HG02610 (cell line): ENCODE measurements at regions not wholly inside any gene's neighbourhood (a gene's known extent, or its start where the extent isn't known, plus 50 kb on each side); places are given as distances from the start of the nearest gene placed in this dataset.

Experiments
- ATAC-seq: cut with Tn5 transposase; IDR thresholded peaks from one replicate; pipeline ENCODE4 v1.9.1; 2021; ENCODE audit warnings: mild to moderate bottlenecking, moderate library complexity; ENCODE audit not compliant: unreplicated experiment

DNA sequence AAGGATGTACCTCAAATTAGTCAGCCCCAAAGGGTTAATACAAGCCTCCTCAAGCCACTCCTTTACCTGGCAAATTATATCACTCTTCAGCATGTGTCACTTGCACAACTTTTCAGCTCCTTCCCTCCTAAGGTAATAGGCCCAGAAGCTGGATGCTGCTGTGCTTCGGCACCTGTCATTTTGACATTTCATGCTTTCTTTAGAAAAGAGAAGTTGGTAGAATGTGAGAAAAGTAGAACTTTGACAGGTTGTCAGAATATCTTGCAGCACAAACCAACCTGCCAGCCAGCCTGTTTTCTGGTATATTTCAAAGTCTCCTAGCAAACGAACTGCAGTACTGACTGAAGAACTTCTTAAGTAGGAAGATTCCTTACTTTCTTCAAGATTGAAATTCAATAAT is 2136.9 kb downstream of the MAT2B start:
- no peak for ATAC-seq

DNA sequence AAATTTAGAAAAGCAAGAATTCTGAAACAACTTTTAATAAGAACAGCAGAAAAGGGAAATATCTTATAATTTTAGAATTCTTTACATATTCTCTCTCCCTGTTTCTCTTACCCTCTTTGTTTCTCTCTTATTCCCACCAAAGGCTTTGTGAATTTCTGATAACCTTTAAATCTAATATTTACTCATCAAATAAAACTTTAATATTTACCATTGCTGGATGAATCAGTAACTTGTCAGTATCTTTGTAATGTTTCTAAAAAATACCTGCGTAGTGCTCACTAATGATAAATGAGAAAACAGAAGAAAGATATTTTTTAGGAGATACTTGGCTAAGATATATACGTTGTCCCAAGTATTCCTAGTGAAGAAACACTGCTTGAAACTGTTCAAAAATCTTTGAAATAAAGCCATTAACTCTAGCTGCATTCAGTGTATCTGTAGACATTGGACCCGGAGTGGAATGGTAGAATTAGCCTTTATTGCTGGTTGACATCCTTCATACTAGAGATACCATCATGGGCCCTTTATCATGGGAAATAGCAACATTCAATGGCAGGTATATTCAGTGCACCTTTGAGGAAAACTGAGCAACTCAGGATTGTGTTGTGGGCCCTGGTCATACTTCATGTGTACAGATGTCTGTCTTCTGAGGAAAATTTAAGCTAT is 2160.4 kb downstream of the MAT2B start:
- no peak for ATAC-seq

DNA sequence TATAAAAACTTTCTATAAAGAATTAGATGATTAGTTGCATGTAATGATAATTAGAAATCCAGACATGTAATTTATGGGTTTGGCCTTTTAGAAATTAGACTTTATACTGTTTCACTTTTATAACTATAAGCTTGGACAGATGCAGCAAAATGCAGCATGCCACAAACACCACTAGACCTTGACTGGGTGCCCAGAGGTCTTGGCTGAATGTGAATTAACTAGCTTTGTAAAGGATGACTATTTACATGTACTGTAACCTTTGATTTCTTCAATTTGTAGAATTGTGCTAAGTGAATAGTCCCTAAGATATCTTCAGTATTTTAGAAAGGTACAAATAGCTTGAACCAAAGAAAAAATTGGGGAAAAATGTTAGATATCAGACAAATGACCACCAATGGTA is 2168.1 kb downstream of the MAT2B start:
- ATAC-seq: no peak

DNA sequence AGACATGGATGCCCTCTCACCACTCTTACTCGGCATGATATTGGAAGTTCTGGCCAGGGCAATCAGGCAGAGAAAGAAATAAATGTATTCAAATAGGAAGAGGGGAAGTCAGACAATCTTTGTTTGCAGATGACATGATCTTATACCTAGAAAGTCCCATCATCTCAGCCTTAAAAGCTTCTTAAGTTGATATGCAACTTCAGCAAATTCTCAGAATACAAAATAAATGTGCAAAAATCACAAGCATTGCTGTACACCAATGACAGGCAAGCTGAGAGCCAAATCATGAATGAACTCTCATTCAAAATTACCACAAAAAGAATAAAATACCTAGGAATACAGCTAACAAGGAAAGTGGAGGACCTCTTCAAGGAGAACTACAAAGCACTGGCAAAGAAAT is 2190.4 kb downstream of the MAT2B start:
- ATAC-seq: no peak

DNA sequence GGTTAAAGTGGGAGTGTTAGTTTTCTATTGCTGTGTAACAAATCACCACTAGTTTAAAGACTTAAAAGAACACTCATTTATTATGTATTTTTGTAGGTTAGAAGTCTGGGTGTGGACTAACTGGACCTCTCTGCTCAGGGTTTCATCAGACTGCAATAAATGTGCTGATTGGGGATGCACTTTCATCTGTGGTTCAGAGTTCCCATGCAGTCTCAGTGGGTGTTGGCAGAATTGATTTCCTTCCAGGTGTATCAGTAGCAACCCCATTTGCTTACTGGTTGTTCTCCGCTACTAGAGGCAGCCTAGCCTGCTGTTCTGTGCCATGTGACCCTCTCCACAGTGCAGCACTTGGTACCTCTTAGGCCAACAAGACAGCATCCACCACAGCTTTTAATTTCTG is 2200.5 kb downstream of the MAT2B start:
- no peak for ATAC-seq

DNA sequence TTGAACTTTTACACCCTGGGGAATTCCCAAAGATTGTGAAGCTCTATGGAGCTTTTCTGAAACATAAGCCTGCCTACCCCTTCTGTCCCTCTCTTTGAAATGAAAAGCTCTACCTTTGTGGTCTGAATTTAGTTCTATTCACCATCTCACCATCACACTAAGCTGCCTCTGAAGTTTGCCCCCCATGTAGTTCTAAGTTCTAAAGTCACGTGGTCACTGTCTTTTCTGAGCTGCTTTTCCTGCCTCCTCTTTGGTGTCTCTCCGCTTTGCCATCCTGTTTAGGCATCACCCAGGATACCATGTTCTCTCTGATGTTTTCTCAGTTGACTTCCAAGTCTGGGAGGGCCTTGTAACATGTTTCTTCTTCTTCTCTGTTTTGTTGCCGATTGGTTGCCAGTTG is 2206.6 kb downstream of the MAT2B start:
- ATAC-seq: no peak

DNA sequence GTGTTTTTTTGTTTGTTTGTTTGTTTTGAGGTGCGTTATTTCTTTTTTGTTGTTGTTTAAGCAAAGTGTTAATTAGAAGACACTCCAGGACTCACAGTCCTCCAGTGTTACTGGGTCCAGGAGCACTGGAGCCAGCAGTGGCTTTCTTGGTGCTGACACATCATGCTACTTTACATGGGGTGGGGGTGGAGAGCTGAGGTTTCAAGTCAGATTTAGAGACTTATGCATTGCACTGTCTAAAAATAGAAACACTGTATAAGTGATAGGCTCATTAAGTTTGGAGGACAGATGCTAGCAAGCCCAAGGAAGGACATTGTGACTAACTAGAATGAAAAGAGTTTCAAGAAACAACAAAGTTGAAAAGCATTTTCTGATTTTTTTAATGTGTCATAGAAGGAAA is 2209.2 kb downstream of the MAT2B start:
- no peak for ATAC-seq

DNA sequence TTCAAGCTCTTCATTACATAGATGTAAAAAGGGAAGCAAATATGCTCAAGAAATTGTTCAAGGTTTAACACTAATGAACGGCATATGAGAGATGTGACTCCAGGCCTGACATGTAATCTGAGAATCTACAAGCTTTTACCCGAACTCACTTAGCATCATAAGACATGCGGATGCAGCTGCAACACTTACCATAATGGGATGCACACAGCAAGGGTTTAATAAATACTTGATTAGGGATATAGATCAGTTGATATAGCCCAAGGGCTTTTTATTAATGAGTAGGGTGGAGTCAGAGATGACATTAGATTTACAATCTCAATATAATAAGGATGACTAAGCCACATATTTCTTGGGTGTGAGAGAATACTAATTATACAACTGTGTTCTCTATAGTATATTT is 2215.5 kb downstream of the MAT2B start:
- no peak for ATAC-seq

DNA sequence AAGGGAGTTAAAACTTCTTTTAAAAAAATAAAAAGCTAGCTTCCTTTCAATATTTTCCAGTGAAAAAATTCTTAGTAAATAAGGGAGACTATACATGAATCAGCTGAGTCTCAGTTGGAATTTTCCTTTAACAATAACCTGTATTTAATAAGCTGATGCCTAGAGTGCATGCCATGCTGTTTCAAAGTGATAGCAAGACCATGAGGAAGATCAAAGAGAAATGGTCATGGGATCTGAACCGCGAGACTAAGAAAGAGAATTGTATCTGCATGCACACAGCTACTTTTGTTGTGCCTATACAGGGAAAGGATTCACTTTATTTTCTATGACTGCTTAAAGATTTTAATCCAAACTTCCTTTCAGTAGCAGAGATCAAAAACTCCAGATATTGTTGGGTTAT is 2217.0 kb downstream of the MAT2B start:
- ATAC-seq: no peak

DNA sequence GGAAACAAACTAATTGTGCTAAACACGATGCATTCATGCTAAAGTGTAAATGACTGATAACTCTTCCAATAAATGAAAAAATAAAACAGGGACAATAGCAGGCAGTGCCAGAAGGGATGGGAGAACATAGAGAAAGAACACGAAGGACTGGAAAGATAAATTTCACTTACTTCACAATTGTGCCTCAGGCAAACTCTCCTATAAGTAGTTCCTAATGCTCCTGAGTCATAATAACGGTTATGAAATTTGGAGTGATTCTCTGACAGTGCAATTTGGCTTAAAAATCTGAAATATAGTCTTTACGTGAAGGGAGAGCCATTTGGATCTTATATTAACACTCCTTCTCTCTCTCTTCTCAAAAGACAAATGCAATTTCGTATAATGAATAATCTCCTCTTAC is 2218.5 kb downstream of the MAT2B start:
- ATAC-seq: no peak

DNA sequence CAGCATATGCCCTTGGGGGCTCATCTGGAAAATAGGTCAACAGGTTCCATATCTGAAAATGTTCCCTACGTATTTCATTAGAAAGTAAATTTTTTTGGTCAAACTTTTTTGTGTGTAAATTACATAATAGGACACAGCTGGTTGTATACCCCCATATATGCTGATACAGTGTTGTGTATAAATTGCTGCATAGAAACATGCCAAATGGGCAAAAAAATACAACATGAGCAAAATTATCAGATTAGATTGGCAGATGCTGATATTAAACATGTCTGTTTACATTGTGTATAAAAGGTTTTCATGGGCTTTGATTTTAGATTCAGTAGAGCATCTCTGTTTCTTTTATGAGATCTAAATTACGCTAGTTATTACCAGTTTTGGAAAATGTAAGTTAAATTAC is 2223.0 kb downstream of the MAT2B start:
- ATAC-seq: no peak

DNA sequence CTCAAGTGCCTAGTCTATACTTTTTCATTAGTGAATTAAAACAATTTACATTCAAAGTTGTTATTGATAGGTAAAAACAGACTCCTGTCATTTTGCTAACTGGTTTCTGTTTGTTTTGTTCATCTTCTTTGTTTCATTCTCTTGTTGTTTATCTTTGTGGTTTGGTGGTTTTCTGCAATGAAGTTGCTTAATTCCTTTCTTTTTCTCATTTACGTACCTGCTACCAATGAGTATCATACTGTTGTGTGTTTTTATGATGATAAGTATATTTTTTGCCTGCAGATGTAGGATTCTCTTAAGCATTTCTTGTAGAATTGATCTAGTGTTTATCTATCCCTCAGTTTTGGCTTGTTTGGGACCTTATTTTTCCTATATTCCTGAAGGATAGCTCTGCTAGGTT is 2230.0 kb downstream of the MAT2B start:
- no peak for ATAC-seq

DNA sequence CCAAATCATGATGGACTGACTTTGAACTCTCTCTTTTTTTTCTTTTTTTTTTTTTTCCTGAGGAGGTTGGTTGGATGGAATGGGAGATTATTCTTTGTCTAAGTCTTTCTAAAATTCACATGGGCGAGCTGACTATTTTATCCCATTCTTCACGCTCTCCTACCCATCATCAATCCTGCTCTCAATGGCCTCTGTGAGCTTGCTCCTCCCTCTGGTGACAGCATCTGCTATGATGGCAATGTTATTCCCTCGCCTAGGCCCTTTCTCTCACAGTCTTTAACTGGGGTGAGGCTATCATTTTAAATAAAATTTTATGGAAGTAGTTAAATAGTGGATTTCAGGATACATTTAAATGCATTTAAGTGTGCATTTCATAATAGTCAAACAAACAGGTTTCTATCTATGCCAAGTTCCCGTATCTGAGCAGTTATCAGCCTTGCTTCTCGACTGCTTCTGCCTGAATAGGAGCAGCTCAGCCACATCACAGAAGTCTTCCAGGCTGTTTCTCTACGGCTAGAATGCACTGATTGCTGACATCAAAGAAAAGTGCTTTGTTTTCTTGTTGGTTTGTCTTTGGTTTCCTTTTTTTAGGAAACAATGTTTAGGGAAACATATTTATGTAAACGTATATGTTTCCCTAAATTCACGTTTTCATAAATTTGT is 2233.8 kb downstream of the MAT2B start:
- ATAC-seq: no peak

DNA sequence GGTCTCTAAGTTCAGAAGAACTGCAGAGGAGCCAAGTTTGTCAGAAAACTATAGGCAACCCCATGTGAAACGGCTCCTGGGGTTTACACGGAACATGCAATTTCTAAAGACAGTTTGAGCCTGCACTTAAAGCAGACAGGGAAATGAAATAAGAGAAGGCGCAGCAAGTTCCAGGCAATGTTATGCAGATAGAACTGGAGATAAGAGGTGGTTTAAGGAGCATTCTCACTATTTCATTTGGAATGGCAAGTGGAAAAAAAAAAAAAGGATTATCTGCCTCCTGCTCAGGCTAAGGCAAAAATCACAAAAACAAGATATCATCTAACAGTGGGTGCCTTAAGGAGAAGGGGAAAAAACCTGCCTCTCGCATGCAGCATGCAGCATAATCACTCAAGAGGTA is 2252.4 kb downstream of the MAT2B start:
- no peak for ATAC-seq

DNA sequence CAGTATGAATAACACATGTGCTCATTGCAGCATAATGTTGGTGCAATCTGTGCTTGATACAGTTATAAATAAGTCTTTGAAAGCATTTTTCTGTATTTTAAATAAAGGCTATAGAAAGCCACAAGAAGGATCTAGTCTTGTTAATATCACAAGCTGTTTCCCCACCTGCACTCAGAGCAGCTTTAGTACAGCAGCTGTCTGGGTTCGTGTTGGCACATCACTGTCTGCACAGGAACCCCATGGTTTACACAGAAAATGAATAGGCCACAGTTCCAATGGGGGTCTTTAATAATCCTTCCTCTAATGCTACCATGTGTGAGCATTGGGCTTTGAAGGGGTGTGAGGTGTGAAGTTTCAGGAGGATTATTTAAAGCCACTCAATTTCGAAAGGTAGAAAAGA is 2269.7 kb downstream of the MAT2B start:
- no peak for ATAC-seq

DNA sequence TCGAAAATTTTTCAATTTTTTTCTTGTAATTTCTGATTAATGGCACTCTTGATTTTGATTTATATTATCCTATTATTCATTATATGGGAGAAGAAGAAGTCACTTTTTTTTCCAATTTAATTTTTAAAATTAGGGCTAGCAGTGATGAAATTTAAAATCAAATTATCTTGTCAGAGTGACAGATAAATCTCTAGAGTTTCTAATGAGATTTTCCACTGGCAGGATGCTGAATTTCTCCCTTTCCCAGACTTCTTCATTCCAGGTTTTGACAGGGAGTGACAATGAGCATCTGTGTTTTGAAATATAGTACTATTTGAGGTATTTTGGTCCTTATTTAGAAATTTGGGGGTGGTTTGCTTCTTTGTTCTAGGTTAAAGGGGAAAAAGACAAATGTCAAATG is 2274.1 kb downstream of the MAT2B start:
- ATAC-seq: no peak

DNA sequence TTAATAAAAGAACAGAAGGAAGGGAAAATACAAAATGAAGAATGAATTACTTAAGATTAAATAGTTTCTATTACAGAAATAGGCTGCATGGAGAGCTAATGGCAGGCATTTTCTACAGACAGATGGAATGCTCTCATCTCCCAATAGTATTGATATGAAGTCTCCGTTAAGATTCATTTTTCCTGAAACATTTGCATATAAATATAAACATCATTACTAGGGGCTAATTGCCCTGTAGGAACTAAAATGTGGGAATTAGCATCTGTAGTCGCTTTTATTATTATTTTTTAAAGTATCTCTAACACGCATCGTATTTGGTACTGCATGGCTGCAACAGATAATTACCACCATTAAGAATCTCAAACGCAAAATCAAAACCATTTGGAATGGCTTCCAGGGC is 2275.5 kb downstream of the MAT2B start:
- ATAC-seq: no peak

DNA sequence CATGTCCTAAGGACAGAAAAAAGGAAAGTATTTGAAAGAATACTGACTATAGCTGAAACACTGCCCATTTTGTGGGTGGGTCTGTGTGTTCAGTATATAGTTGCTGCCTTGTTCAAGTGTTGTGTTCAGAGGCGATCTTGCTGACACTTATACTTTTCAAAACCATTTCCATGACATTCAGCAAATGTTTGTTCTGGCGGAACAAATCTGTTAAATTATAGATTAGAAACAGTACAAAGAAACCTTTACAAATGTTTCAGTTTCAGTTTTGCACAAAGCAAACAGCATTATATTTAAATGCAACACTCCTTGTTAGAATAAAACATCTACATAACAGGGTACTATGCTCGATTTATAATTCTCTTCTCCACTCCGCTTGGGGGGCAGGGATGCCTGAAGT is 2276.3 kb downstream of the MAT2B start:
- no peak for ATAC-seq

DNA sequence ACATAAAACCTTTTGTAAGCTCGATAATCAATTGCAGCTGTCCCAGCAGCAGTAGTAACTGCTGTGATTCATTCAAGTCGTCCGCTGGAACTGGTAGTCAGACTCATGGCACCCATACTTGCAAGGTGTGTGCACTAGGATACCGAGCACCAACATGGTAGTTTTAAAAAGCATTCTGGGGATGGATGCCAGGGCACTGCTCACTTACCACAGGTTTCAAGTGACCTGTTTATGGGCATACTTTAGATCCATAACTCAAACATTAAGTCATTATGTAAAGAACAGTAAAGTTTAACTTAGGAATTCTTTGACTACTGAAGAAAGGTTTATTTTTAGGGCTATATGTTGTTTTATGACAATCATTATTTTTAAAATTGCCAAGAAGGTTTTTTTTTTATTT is 2277.6 kb downstream of the MAT2B start:
- no peak for ATAC-seq

DNA sequence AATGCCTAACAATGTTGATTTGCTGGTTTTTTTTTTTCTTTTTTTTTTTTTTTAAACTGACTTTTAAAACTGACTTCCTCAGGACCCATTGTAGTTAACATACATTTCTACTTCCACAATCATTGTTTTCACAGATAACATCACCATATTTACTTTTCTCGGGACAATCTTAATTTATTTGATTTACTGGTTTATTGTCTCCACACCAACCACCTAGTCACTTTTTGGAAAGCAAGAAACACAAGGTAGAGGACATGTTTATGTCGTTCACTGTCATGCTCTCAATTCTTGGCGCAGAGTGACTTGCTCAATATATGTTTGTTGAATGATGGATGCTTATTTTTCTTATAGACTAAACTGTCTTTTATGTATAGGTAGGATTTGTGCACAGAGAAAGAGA is 2280.7 kb downstream of the MAT2B start:
- no peak for ATAC-seq

DNA sequence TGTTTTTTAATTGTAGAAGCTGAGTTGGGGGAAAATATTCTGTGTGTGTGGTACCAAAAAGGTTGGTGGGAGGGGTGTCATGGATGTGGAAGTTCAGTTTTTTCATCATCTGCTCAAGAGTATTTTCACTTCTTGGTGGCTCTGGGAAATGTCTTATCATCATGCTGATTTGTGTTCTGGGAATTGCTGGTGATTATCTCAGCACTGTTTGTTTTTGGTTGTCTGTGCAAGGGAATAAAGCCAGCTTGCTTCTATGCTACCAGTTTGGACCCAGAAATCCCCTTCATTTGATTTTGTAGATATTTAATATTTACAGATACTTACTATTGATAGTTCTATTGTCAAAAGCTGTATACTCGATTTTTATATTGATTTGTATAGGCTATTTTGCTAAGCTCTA is 2289.7 kb downstream of the MAT2B start:
- ATAC-seq: no peak

DNA sequence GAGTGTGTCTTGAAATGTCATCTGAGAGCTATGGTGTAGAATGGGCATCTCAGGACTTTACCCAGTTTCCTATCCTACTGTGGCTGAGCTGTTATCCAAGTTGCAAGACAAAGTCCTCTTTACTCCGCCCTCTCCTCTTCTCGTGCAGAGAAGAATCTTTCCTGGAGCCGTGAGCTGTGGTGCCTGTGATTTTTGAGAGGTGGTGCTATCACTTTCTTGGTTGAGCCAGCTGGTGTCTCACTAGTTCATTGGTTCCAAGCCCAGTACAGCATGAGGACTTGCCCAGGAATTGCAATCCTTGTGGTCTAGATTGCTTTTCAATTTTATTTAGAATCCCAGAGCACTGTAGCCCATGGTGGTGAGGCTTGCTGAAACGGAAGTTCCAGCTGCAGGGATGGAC is 2300.3 kb downstream of the MAT2B start:
- ATAC-seq: no peak

DNA sequence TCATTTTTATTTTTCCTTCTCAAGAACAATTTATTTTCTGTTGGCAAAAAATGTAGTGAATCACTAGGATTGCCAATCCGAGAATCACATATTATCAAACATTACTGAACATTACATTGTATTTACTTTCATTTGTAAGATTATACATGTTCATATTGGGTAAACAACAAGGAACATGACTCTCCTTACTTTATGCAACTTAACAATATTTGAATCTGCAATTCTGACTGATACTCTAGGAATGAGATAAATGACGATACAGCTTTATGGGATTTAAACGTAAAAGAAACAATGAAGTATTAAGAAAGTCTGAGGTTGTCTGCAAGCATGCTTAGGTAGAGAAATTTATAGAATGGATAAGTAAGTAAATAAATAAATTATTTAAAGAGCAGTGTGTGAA is 2302.9 kb downstream of the MAT2B start:
- no peak for ATAC-seq
